GM12891 (cell line): ENCODE measurements at regions not wholly inside any gene's neighbourhood (a gene's known extent, or its start where the extent isn't known, plus 50 kb on each side); places are given as distances from the start of the nearest gene placed in this dataset.

Experiments used
- PAX5 ChIP-seq: IDR thresholded peaks from 2 replicates; pipeline ENCODE4 v1.6.1; 2011; ENCODE audit warnings: low read length, moderate library complexity, mild to moderate bottlenecking; ENCODE audit not compliant: insufficient read depth, severe bottlenecking
- POLR2A ChIP-seq: IDR thresholded peaks from 2 replicates; pipeline ENCODE4 v1.6.1; 2011; ENCODE audit warnings: low read depth, low read length, control low read depth
- POLR2AphosphoS5 ChIP-seq: IDR thresholded peaks from 2 replicates; pipeline ENCODE4 v1.6.1; 2011; ENCODE audit warnings: low read depth, low read length, control low read depth
- POU2F2 ChIP-seq: IDR thresholded peaks from 2 replicates; pipeline ENCODE4 v1.6.1; 2011; ENCODE audit warnings: low read depth, mild to moderate bottlenecking, control low read depth, low read length, moderate library complexity
- SPI1 ChIP-seq: IDR thresholded peaks from 2 replicates; pipeline ENCODE4 v1.6.1; 2011; ENCODE audit warnings: low read depth, low read length, control low read depth
- TAF1 ChIP-seq: IDR thresholded peaks from 2 replicates; pipeline ENCODE4 v1.6.1; 2011; ENCODE audit warnings: low read depth, low read length, control low read depth

DNA sequence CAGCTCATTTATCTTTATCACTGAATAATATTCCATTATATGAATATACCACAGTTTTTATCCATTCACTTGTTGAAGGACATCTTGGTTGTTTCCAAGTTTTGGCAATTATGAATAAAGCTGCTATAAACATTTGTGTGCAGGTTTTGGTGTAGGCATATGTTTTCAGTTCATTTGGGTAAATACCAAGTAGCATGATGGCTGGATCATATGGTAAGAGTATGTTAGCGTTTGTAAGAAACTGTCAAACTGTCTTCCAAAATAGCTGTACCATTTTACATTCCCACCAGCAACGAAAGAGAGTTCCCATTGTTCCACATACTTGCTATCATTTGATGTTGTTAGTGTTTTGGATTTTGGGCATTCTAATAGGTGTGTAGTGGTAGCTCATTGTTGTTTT, 72.0 kb upstream of the GOLGA8J start:
- TF ChIP-seq POLR2A (no peak), SPI1 (no peak), POLR2AphosphoS5 (no peak), POU2F2 (no peak), PAX5 (no peak), TAF1 (no peak)
